Osteoblast (primary cell): ENCODE measurements at regions not wholly inside any gene's neighbourhood (a gene's known extent, or its start where the extent isn't known, plus 50 kb on each side); places are given as distances from the start of the nearest gene placed in this dataset.
"Not testable (repeated sequence)": the region's sequence is repeated elsewhere in the genome, so short reads cannot be mapped to it uniquely, and the experiment has no call there.

ENCODE experiments used
- DNase-seq: peaks from one replicate; pipeline ENCODE4 v3.0.0; 2011; ENCODE audit warnings: low spot score, mixed read lengths; ENCODE audit not compliant: insufficient read length; ENCODE audit errors: missing footprints
- H2AFZ ChIP-seq: 2 replicates; pipeline ENCODE4 v1.6.0; 2011; ENCODE audit warnings: mild to moderate bottlenecking, low read length
- H3K27ac ChIP-seq: 2 replicates; pipeline ENCODE4 v1.5.1; 2011; ENCODE audit warnings: mild to moderate bottlenecking, low read depth, low read length, moderate library complexity
- H3K27me3 ChIP-seq: 2 replicates; pipeline ENCODE4 v1.6.0; 2012; ENCODE audit warnings: mild to moderate bottlenecking, control low read depth, inconsistent platforms, low read length, moderate library complexity; ENCODE audit not compliant: insufficient read depth
- H3K36me3 ChIP-seq: 2 replicates; pipeline ENCODE4 v1.5.1; 2011; ENCODE audit warnings: mild to moderate bottlenecking, low read length, control low read depth, moderate library complexity; ENCODE audit not compliant: insufficient read depth
- H3K4me1 ChIP-seq: 2 replicates; pipeline ENCODE4 v1.5.1; 2011; ENCODE audit warnings: mild to moderate bottlenecking, low read length, control low read depth, moderate library complexity; ENCODE audit not compliant: insufficient read depth
- H3K4me2 ChIP-seq: 2 replicates; pipeline ENCODE4 v1.6.0; 2011; ENCODE audit warnings: mild to moderate bottlenecking, low read length; ENCODE audit not compliant: insufficient read depth
- H3K4me3 ChIP-seq: fragments of 200-600 bp; sonication (generic); 3 replicates; pipeline ENCODE4 v1.5.1; 2012; ENCODE audit warnings: mild to moderate bottlenecking, low read length, inconsistent platforms; ENCODE audit not compliant: insufficient read depth
- H3K79me2 ChIP-seq: 2 replicates; pipeline ENCODE4 v1.6.0; 2012; ENCODE audit warnings: mild to moderate bottlenecking, low read length, control low read depth, inconsistent platforms; ENCODE audit not compliant: insufficient read depth
- H3K9me3 ChIP-seq: 2 replicates; pipeline ENCODE4 v1.5.1; 2011; ENCODE audit warnings: low read depth, low read length, control low read depth
- H4K20me1 ChIP-seq: 2 replicates; pipeline ENCODE4 v1.6.0; 2012; ENCODE audit warnings: mild to moderate bottlenecking, low read length, control low read depth; ENCODE audit not compliant: insufficient read depth

DNA sequence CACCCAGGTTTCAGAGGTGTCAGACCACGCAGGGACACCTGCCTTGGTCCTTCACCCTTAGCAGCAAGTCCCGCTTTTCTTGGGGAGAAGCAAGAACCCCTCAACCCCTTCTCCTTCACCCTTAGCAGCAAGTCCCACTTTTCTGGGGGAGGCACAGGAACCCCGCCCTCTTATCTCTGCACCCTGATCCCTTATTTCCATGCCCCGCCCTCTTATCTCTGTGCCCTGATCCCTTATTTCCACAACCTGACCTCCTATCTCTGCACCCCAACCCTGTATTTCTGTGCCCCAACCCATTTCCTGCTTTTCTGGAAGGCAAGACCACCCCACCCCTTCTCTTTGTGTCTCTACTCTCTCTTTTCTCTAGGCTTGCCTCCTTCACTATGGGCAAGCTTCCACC, 94.7 kb upstream of the DEFB108B start:
- not testable (repeated sequence) for DNase-seq, H3K4me3 ChIP-seq, H3K9me3 ChIP-seq

DNA sequence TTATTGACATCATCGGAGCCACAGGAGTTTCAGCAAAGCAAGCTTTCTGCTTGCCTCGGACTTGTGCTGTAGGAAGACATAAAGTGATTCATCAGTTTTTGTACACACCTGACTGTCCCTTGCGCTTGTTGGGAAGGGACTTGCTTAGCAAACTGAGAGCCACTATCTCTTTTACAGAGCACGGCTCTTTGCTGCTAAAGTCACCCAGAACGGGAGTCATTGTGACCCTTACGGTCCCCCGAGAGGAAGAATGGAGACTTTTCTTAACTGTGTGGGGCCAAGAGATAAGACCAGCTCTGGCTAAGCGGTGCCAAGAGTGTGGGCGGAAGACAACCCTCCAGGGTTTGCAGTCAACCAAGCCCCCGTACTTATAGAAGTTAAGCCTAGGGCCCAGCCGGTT, 89.6 kb upstream of the DEFB108B start:
- H3K4me2 ChIP-seq, H4K20me1 ChIP-seq, H3K27me3 ChIP-seq, H3K27ac ChIP-seq, H3K36me3 ChIP-seq, H3K79me2 ChIP-seq, DNase-seq, H3K4me1 ChIP-seq, H3K4me3 ChIP-seq, H2AFZ ChIP-seq, H3K9me3 ChIP-seq: not testable (repeated sequence)

More for the DNA sequence above, 94.7 kb upstream of the DEFB108B start:
- not testable (repeated sequence) for H3K36me3 ChIP-seq, H2AFZ ChIP-seq, H3K79me2 ChIP-seq, H3K27ac ChIP-seq, H4K20me1 ChIP-seq, H3K4me2 ChIP-seq, H3K4me1 ChIP-seq, H3K27me3 ChIP-seq

- not testable (repeated sequence) for H3K4me1 ChIP-seq, H3K4me3 ChIP-seq
Measured at GRCh38 chr11:71745656-71746055, 87.3 kb upstream of the DEFB108B start.

GRCh38 chr11:71746263-71746662, 86.7 kb upstream of the DEFB108B start:
- H3K4me2 ChIP-seq, H3K4me3 ChIP-seq, H3K36me3 ChIP-seq, H2AFZ ChIP-seq, H3K79me2 ChIP-seq, H3K27ac ChIP-seq, H3K9me3 ChIP-seq, DNase-seq, H4K20me1 ChIP-seq, H3K4me1 ChIP-seq, H3K27me3 ChIP-seq: not testable (repeated sequence)

More at GRCh38 chr11:71745656-71746055, 87.3 kb upstream of the DEFB108B start:
- H3K27me3 ChIP-seq, H3K4me2 ChIP-seq, H3K9me3 ChIP-seq, H3K79me2 ChIP-seq, H2AFZ ChIP-seq, H3K27ac ChIP-seq, H4K20me1 ChIP-seq, DNase-seq, H3K36me3 ChIP-seq: not testable (repeated sequence)

DNA sequence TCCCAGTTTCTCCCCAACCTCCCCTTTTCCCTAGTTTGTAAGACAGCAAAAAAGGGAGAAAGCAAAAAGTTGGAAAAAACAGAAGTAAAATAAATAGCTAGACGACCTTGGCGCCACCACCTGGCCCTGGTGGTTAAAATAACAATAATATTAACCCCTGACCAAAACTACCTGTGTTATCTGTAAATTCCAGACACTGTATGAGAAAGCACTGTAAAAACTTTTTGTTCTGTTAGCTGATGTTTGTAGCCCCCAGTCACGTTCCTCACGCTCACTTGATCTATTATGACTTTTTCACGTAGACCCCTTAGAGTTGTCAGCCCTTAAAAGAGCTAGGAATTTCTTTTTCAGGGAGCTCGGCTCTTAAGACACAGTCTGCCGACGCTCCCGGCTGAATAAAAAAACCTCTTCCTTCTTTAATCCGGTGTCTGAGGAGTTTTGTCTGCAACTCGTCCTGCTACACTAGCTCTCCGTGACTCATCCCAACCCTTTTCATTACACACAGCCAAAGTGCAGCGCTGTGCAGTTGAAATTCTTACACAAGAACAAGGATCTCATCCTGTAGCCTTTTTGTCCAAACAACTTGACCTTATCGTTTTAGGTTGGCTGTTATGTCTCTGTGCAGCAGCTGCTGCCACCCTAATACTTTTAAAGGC, 83.9 kb upstream of the DEFB108B start:
- H2AFZ ChIP-seq, H4K20me1 ChIP-seq, H3K4me3 ChIP-seq, H3K27ac ChIP-seq, H3K9me3 ChIP-seq, H3K4me1 ChIP-seq, H3K4me2 ChIP-seq, DNase-seq, H3K27me3 ChIP-seq, H3K36me3 ChIP-seq, H3K79me2 ChIP-seq: not testable (repeated sequence)

DNA sequence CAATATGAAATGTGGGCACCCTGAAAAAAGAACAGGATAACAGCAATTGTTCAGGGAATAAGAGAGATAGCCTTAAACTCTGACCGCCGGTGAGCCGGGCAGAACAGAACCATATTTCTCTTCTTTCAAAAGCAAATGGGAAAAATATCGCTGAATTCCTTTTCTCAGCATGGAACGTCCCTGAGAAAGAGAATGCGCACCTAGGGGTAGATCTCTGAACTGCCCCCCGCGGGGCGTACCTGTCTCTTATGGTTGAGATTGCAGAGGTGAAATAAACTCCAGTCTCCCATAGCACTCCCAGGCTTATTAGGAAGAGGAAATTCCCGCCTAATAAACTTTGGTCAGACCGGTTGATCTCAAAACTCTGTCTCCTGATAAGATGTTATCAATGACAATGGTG, 82.1 kb upstream of the DEFB108B start:
- not testable (repeated sequence) for DNase-seq, H2AFZ ChIP-seq, H3K36me3 ChIP-seq, H3K9me3 ChIP-seq, H3K27me3 ChIP-seq, H3K27ac ChIP-seq, H4K20me1 ChIP-seq, H3K79me2 ChIP-seq, H3K4me3 ChIP-seq, H3K4me2 ChIP-seq, H3K4me1 ChIP-seq

DNA sequence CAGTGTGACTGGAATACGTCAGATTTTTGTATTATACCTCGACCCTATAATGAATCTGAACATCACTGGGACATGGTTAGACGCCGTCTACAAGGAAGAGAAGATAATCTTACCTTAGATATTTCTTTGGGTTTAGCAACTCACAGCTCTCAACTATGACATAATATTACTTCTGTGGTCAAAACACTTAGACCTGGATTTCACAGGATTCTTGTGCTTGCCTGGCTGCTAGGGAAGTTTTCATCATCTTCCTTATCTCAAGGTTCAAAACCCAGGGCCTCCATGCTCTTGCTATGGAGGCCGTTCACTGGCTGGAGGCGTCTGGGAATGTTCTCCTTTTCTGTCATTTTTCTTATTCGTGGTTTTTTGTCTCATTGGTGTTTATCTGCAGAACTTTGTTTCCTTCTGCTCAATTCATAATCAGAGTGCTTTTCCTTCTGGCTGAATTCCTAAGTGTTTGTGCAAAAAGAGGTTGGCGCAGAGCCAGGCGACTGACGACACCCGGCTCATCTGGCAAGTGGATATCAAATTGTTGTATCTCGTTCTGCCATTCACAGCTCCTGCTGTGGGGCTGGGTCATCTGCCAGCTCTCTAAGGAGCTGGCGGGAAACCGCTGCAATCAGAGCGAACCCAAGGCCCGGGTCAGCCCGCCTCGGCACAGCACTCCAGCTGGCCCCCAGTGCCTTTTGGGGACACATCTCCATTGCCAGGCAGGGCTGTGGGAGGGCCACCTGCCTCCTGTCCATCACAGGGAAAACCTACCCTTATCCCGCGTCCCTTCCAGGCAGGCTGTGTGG, 68.1 kb upstream of the DEFB108B start:
- not testable (repeated sequence) for H2AFZ ChIP-seq

DNA sequence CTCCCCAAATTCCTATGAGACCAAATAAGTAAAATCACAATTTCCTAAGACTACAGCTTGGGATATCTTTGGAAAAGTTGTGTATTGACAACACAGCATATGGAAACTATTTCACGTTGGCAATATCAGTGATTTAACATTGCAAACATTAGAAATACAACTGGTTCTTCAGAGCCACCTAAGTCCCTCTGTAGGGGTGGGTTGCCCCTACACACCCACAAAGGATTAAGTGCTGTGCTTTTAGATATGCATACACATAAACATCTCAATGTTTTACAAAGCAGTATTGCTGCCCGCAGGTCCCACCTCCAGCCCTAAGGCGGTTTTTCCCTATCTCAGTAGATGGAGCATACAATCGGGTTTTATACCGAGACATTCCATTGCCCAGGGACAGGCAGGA, 66.0 kb upstream of the DEFB108B start:
- not testable (repeated sequence) for H3K9me3 ChIP-seq, H3K4me2 ChIP-seq, H3K4me3 ChIP-seq, H3K36me3 ChIP-seq, DNase-seq, H3K4me1 ChIP-seq, H2AFZ ChIP-seq, H3K27me3 ChIP-seq, H4K20me1 ChIP-seq, H3K79me2 ChIP-seq, H3K27ac ChIP-seq

More for the DNA sequence above, 68.1 kb upstream of the DEFB108B start:
- H3K9me3 ChIP-seq, H3K4me2 ChIP-seq, H3K36me3 ChIP-seq, H3K27ac ChIP-seq, H3K79me2 ChIP-seq, DNase-seq, H3K27me3 ChIP-seq, H3K4me3 ChIP-seq, H4K20me1 ChIP-seq, H3K4me1 ChIP-seq: not testable (repeated sequence)

GRCh38 chr11:71772193-71772592, 60.8 kb upstream of the DEFB108B start:
- not testable (repeated sequence) for H4K20me1 ChIP-seq, H3K4me1 ChIP-seq, H3K4me2 ChIP-seq, H3K9me3 ChIP-seq, H3K36me3 ChIP-seq, DNase-seq, H3K27ac ChIP-seq, H3K27me3 ChIP-seq, H3K4me3 ChIP-seq, H2AFZ ChIP-seq, H3K79me2 ChIP-seq
